GM23338 (cell line): ENCODE measurements at regions not wholly inside any gene's neighbourhood (a gene's known extent, or its start where the extent isn't known, plus 50 kb on each side); places are given as distances from the start of the nearest gene placed in this dataset.

Experiments used
- ATAC-seq: fragments of 200-7000 bp; cut with Tn5 transposase; 3 replicates; pipeline ENCODE4 v1.9.1; 2020
- DNase-seq: peaks from one replicate; pipeline ENCODE4 v3.0.0-alpha.2; 2015; ENCODE audit warnings: low spot score
- H2AFZ ChIP-seq: fragments of 200-600 bp; sonication (generic); 2 replicates; pipeline ENCODE4 v1.8.0; 2016; ENCODE audit warnings: antibody characterized with exemption, mild to moderate bottlenecking, moderate library complexity
- H3F3A ChIP-seq: fragments of 200-600 bp; sonication (generic); replicated peaks from 2 replicates; pipeline ENCODE4 v1.8.0; 2017; ENCODE audit warnings: antibody characterized with exemption, mixed run types, low read depth
- H3K27ac ChIP-seq: fragments of 200-600 bp; sonication (generic); 2 replicates; pipeline ENCODE4 v1.6.1; 2016; ENCODE audit warnings: low read depth
- H3K27me3 ChIP-seq: fragments of 200-600 bp; sonication (generic); 2 replicates; pipeline ENCODE4 v1.8.0; 2016; ENCODE audit warnings: mild to moderate bottlenecking, mixed run types, moderate library complexity; ENCODE audit not compliant: insufficient read depth
- H3K36me3 ChIP-seq: fragments of 200-600 bp; sonication (generic); 2 replicates; pipeline ENCODE4 v1.8.0; 2016; ENCODE audit warnings: mild to moderate bottlenecking; ENCODE audit not compliant: insufficient read depth
- H3K4me1 ChIP-seq: fragments of 200-600 bp; sonication (generic); 2 replicates; pipeline ENCODE4 v1.8.0; 2016; ENCODE audit warnings: mild to moderate bottlenecking, moderate library complexity; ENCODE audit not compliant: insufficient read depth
- H3K4me2 ChIP-seq: fragments of 200-600 bp; sonication (generic); 2 replicates; pipeline ENCODE4 v1.7.1; 2017; ENCODE audit warnings: mixed run types
- H3K4me3 ChIP-seq: fragments of 200-600 bp; sonication (generic); 2 replicates; pipeline ENCODE4 v1.6.1; 2016; ENCODE audit warnings: mixed run types
- H3K79me2 ChIP-seq: fragments of 200-600 bp; sonication (generic); replicated peaks from 2 replicates; pipeline ENCODE4 v1.8.0; 2017; ENCODE audit warnings: mild to moderate bottlenecking; ENCODE audit not compliant: insufficient read depth
- H3K9me2 ChIP-seq: fragments of 200-600 bp; sonication (generic); 2 replicates; pipeline ENCODE4 v1.8.0; 2017; ENCODE audit not compliant: insufficient read depth
- H4K20me1 ChIP-seq: fragments of 200-600 bp; sonication (generic); replicated peaks from 2 replicates; pipeline ENCODE4 v1.8.0; 2017; ENCODE audit warnings: mild to moderate bottlenecking; ENCODE audit not compliant: insufficient read depth
- H3K27ac Mint-ChIP-seq: 2 replicates; pipeline ENCODE4 v1.8.0; 2020; ENCODE audit warnings: inconsistent platforms, mild to moderate bottlenecking, moderate library complexity, mixed read lengths
- H3K27me3 Mint-ChIP-seq: 3 replicates; pipeline ENCODE4 v1.8.0; 2022; ENCODE audit warnings: low read depth, mild to moderate bottlenecking, moderate library complexity, mixed read lengths, inconsistent platforms; ENCODE audit not compliant: insufficient read depth, poor library complexity
- H3K36me3 Mint-ChIP-seq: 3 replicates; pipeline ENCODE4 v1.8.0; 2021; ENCODE audit warnings: low read depth, mild to moderate bottlenecking, inconsistent platforms, moderate library complexity, mixed read lengths
- H3K4me1 Mint-ChIP-seq: 3 replicates; pipeline ENCODE4 v1.8.0; 2020; ENCODE audit warnings: mild to moderate bottlenecking, inconsistent platforms, mixed read lengths
- H3K4me3 Mint-ChIP-seq: 3 replicates; pipeline ENCODE4 v1.8.0; 2021; ENCODE audit warnings: moderate library complexity, mild to moderate bottlenecking, inconsistent platforms, mixed read lengths
- H3K9me3 Mint-ChIP-seq: 3 replicates; pipeline ENCODE4 v1.8.0; 2020; ENCODE audit warnings: moderate library complexity, mild to moderate bottlenecking, inconsistent platforms, mixed read lengths
- CREB1 ChIP-seq: fragments of 250-450 bp; sonication (Bioruptor Pico); IDR thresholded peaks from 2 replicates; pipeline ENCODE4 v1.5.0; 2020; ENCODE audit warnings: low read depth, mild to moderate bottlenecking, moderate library complexity
- EZH2 ChIP-seq: fragments of 200-600 bp; sonication (generic); IDR thresholded peaks from one replicate; pipeline ENCODE4 v1.8.0; 2017; ENCODE audit warnings: antibody characterized with exemption, mild to moderate bottlenecking, low read depth; ENCODE audit not compliant: unreplicated experiment
- EZH2phosphoT487 ChIP-seq: fragments of 200-600 bp; sonication (generic); IDR thresholded peaks from one replicate; pipeline ENCODE4 v1.8.1; 2018; ENCODE audit warnings: antibody characterized with exemption; ENCODE audit not compliant: unreplicated experiment
- NANOG ChIP-seq: IDR thresholded peaks from 2 replicates; pipeline ENCODE4 v1.6.1; 2016; ENCODE audit warnings: antibody characterized with exemption, borderline replicate concordance
- POLR2AphosphoS5 ChIP-seq: IDR thresholded peaks from 2 replicates; pipeline ENCODE4 v1.6.1; 2016; ENCODE audit warnings: antibody characterized with exemption, low read depth
- STAT1 ChIP-seq: IDR thresholded peaks from one replicate; pipeline ENCODE4 v1.6.1; 2016; ENCODE audit warnings: antibody characterized with exemption; ENCODE audit not compliant: unreplicated experiment
- ZNF114 ChIP-seq: fragments of 250-450 bp; sonication (Bioruptor Pico); IDR thresholded peaks from 2 replicates; pipeline ENCODE4 v1.5.0; 2020; ENCODE audit warnings: mild to moderate bottlenecking, moderate library complexity
- ZNF331 ChIP-seq: fragments of 250-450 bp; sonication (Bioruptor Pico); IDR thresholded peaks from 2 replicates; pipeline ENCODE4 v1.5.0; 2020; ENCODE audit warnings: low read depth, mild to moderate bottlenecking, moderate library complexity
- TF ChIP-seq, protein P1 (sequence below), 2 experiments: fragments of 200-600 bp in 1 of 2; sonication (generic) in 1 of 2; conservative IDR thresholded peaks; 2 replicates each; pipeline versions ENCODE4 v1.5.1 to v1.6.1; 2016 to 2017; ENCODE audit warnings: antibody characterized with exemption in 2 of 2, low read depth in 2 of 2, mild to moderate bottlenecking in 2 of 2, moderate library complexity in 1 of 2
- TF ChIP-seq, protein P2 (sequence below): IDR thresholded peaks from 2 replicates; pipeline ENCODE4 v1.6.1; 2016; ENCODE audit warnings: antibody characterized with exemption
- TF ChIP-seq, protein P3 (sequence below): fragments of 250-450 bp; sonication (Bioruptor Pico); IDR thresholded peaks from 2 replicates; pipeline ENCODE4 v1.5.0; 2020; ENCODE audit warnings: mild to moderate bottlenecking, moderate library complexity

DNA sequence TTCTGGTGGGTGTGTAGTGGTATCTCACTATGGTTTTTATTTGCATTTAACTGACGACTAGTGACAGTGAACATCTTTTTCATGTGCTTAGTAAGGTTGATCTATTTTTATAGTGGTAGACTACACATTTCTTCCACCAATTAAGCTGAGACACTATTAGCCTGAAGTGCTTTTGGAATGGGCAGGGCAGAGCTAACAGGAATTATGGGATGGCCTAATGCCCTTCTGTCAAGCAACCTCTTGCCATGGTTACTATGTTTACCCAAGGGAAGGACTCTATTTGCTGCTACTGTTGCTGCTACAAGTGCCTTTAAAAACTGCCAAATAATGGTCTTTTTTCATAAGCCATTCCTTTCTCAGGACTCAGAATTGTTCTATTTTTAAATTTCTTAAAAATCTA, 676.7 kb upstream of the ACTRT1 start:
- DNase-seq (no peak), ATAC-seq (no peak)
- peaks cover 6% of the 10 kb centered on the region; the same call in 2 of the 3 replicates for H3K36me3 Mint-ChIP-seq
- no peak overlapping the region for H3K4me3 ChIP-seq
- no peak overlapping the region for H3K4me3 Mint-ChIP-seq
- no peaks in the 10 kb centered on the region for H3K27me3 Mint-ChIP-seq
- H3K4me2 ChIP-seq: no peak overlapping the region
- no peaks in the 10 kb centered on the region for H3K4me1 ChIP-seq
- no peaks in the 10 kb centered on the region for H3K36me3 ChIP-seq
- H3K9me3 Mint-ChIP-seq: peaks cover 12% of the 10 kb centered on the region
- H3K79me2 ChIP-seq: no peaks in the 10 kb centered on the region
- no peak overlapping the region for H3K27ac Mint-ChIP-seq
- no peaks in the 10 kb centered on the region for H3K4me1 Mint-ChIP-seq
- H4K20me1 ChIP-seq: no peaks in the 10 kb centered on the region
- no peak overlapping the region for H3K27ac ChIP-seq
- H3F3A ChIP-seq: no peaks in the 10 kb centered on the region
- no peaks in the 10 kb centered on the region for H3K27me3 ChIP-seq
- no peak for TF ChIP-seq ZNF114
- H2AFZ ChIP-seq: no peak overlapping the region
- no peaks in the 10 kb centered on the region for H3K9me2 ChIP-seq

DNA sequence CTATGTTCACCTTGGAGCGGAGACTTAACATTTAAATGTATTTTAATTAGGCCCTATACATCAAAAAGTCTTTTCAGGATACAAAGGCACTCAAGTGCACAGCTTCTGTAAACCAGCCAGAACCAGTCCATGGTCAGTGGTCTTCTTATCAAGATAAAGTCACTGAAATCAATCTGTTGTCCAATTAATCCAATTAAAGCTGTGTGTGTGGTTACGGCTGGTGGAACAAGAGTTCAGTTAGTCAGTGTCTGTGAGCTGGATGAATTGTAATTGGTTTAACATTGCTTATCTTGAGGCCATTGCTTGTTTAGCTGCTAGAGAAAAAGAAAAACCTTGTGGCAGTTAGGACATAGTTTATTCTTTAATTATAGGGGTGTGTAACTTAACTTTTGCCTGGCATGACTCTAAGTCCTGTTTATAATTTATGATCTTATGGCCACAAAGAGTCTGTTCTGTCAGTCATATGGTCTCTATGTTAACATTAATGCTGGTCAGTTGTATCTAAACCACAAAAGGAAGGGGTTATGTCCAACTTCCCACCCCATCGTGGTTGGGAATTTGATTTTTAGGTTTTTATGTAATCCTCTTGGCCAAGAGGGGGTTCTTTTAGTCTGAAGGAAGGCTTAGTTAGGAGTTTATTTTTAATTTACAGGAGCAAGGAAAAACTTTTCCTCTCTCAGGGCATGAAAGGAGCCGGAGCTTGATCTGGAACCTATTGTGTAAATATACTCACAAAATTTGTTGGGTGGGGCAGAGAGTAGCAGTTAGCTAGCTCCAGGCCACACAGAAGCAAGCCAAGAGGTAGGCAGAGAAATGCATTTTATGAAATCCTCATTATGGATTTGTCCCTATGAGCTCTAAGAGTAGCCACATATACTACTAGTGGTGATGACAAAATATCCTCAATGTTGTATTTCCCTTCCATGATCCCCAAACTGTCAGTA, 665.7 kb upstream of the ACTRT1 start:
- Histone ChIP-seq H3K27me3 (no peaks in the 10 kb centered on the region), H3K4me2 (no peak overlapping the region), H3K9me2 (no peaks in the 10 kb centered on the region), H3K4me3 (no peak overlapping the region), H3K79me2 (no peaks in the 10 kb centered on the region), H2AFZ (no peak overlapping the region), H3F3A (no peaks in the 10 kb centered on the region), H3K36me3 (no peaks in the 10 kb centered on the region), H3K4me1 (no peaks in the 10 kb centered on the region), H3K27ac (no peak overlapping the region), H4K20me1 (no peaks in the 10 kb centered on the region)
- H3K4me1 Mint-ChIP-seq: no peaks in the 10 kb centered on the region
- no peaks in the 10 kb centered on the region for H3K27me3 Mint-ChIP-seq
- H3K9me3 Mint-ChIP-seq: no peaks in the 10 kb centered on the region
- no peak for ATAC-seq
- no peaks in the 10 kb centered on the region for H3K36me3 Mint-ChIP-seq
- H3K27ac Mint-ChIP-seq: no peak overlapping the region
- no peak for DNase-seq
- H3K4me3 Mint-ChIP-seq: no peak overlapping the region
- TF ChIP-seq STAT1 (no peak), EZH2phosphoT487 (no peak), NANOG (no peak), POLR2AphosphoS5 (no peak), ZNF114 (no peak), ZNF331 (CRISPR knock-in tag) (no peak), EZH2 (no peak), CREB1 (CRISPR knock-in tag) (no peak)
- TF ChIP-seq, protein P1, sequence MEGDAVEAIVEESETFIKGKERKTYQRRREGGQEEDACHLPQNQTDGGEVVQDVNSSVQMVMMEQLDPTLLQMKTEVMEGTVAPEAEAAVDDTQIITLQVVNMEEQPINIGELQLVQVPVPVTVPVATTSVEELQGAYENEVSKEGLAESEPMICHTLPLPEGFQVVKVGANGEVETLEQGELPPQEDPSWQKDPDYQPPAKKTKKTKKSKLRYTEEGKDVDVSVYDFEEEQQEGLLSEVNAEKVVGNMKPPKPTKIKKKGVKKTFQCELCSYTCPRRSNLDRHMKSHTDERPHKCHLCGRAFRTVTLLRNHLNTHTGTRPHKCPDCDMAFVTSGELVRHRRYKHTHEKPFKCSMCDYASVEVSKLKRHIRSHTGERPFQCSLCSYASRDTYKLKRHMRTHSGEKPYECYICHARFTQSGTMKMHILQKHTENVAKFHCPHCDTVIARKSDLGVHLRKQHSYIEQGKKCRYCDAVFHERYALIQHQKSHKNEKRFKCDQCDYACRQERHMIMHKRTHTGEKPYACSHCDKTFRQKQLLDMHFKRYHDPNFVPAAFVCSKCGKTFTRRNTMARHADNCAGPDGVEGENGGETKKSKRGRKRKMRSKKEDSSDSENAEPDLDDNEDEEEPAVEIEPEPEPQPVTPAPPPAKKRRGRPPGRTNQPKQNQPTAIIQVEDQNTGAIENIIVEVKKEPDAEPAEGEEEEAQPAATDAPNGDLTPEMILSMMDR (conservative IDR thresholded peaks at IDR 0.05; ENCODE audit: low read depth in 2 of 2): no peak
- TF ChIP-seq, protein P2, sequence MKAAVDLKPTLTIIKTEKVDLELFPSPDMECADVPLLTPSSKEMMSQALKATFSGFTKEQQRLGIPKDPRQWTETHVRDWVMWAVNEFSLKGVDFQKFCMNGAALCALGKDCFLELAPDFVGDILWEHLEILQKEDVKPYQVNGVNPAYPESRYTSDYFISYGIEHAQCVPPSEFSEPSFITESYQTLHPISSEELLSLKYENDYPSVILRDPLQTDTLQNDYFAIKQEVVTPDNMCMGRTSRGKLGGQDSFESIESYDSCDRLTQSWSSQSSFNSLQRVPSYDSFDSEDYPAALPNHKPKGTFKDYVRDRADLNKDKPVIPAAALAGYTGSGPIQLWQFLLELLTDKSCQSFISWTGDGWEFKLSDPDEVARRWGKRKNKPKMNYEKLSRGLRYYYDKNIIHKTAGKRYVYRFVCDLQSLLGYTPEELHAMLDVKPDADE: no peak
- TF ChIP-seq, protein P3, sequence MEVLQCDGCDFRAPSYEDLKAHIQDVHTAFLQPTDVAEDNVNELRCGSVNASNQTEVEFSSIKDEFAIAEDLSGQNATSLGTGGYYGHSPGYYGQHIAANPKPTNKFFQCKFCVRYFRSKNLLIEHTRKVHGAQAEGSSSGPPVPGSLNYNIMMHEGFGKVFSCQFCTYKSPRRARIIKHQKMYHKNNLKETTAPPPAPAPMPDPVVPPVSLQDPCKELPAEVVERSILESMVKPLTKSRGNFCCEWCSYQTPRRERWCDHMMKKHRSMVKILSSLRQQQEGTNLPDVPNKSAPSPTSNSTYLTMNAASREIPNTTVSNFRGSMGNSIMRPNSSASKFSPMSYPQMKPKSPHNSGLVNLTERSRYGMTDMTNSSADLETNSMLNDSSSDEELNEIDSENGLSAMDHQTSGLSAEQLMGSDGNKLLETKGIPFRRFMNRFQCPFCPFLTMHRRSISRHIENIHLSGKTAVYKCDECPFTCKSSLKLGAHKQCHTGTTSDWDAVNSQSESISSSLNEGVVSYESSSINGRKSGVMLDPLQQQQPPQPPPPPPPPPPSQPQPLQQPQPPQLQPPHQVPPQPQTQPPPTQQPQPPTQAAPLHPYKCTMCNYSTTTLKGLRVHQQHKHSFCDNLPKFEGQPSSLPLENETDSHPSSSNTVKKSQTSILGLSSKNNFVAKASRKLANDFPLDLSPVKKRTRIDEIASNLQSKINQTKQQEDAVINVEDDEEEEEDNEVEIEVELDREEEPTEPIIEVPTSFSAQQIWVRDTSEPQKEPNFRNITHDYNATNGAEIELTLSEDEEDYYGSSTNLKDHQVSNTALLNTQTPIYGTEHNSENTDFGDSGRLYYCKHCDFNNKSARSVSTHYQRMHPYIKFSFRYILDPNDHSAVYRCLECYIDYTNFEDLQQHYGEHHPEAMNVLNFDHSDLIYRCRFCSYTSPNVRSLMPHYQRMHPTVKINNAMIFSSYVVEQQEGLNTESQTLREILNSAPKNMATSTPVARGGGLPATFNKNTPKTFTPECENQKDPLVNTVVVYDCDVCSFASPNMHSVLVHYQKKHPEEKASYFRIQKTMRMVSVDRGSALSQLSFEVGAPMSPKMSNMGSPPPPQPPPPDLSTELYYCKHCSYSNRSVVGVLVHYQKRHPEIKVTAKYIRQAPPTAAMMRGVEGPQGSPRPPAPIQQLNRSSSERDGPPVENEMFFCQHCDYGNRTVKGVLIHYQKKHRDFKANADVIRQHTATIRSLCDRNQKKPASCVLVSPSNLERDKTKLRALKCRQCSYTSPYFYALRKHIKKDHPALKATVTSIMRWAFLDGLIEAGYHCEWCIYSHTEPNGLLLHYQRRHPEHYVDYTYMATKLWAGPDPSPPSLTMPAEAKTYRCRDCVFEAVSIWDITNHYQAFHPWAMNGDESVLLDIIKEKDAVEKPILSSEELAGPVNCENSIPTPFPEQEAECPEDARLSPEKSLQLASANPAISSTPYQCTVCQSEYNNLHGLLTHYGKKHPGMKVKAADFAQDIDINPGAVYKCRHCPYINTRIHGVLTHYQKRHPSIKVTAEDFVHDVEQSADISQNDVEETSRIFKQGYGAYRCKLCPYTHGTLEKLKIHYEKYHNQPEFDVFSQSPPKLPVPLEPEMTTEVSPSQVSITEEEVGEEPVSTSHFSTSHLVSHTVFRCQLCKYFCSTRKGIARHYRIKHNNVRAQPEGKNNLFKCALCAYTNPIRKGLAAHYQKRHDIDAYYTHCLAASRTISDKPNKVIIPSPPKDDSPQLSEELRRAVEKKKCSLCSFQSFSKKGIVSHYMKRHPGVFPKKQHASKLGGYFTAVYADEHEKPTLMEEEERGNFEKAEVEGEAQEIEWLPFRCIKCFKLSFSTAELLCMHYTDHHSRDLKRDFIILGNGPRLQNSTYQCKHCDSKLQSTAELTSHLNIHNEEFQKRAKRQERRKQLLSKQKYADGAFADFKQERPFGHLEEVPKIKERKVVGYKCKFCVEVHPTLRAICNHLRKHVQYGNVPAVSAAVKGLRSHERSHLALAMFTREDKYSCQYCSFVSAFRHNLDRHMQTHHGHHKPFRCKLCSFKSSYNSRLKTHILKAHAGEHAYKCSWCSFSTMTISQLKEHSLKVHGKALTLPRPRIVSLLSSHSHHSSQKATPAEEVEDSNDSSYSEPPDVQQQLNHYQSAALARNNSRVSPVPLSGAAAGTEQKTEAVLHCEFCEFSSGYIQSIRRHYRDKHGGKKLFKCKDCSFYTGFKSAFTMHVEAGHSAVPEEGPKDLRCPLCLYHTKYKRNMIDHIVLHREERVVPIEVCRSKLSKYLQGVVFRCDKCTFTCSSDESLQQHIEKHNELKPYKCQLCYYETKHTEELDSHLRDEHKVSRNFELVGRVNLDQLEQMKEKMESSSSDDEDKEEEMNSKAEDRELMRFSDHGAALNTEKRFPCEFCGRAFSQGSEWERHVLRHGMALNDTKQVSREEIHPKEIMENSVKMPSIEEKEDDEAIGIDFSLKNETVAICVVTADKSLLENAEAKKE (CRISPR knock-in tag): no peak
